ENCODE measurements at regions not wholly inside any gene's neighbourhood (a gene's known extent, or its start where the extent isn't known, plus 50 kb on each side); places are given as distances from the start of the nearest gene placed in this dataset.

DNA sequence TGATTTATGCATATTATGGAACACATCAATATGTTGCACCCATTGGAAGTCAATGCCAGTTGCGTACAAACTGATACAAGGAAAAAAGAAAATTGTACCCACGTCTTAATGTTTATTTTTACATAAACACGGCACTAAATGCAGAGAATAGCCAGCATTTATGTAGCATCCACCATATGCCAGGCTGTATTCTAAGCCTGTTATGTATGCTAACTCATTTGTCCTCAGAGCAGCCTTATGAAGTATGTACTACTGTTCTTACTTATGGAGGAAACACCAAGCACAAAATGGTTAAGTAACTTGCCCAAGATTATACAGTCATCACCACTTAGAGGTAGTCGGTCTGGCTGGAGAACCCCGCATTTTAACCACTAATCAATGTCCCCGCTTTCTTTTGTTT, 837.9 kb upstream of the RBFOX1 start:
- Mint-ChIP-seq H3K36me3 (ENCODE audit: low read depth) (no peaks in the 10 kb centered on the region), H3K4me1 (no peaks in the 10 kb centered on the region), H3K27ac (ENCODE audit: unreplicated experiment) (no peak overlapping the region), H3K9me3 (peaks cover 2% of the 10 kb centered on the region), H3K27me3 (ENCODE audit: low read depth) (peaks cover 14% of the 10 kb centered on the region), H3K4me3 (no peak overlapping the region)
- TF ChIP-seq, protein P1, sequence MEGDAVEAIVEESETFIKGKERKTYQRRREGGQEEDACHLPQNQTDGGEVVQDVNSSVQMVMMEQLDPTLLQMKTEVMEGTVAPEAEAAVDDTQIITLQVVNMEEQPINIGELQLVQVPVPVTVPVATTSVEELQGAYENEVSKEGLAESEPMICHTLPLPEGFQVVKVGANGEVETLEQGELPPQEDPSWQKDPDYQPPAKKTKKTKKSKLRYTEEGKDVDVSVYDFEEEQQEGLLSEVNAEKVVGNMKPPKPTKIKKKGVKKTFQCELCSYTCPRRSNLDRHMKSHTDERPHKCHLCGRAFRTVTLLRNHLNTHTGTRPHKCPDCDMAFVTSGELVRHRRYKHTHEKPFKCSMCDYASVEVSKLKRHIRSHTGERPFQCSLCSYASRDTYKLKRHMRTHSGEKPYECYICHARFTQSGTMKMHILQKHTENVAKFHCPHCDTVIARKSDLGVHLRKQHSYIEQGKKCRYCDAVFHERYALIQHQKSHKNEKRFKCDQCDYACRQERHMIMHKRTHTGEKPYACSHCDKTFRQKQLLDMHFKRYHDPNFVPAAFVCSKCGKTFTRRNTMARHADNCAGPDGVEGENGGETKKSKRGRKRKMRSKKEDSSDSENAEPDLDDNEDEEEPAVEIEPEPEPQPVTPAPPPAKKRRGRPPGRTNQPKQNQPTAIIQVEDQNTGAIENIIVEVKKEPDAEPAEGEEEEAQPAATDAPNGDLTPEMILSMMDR (conservative IDR thresholded peaks at IDR 0.05) = no peak
- no peak for DNase-seq (ENCODE audit: low read depth, low spot score)

DNA sequence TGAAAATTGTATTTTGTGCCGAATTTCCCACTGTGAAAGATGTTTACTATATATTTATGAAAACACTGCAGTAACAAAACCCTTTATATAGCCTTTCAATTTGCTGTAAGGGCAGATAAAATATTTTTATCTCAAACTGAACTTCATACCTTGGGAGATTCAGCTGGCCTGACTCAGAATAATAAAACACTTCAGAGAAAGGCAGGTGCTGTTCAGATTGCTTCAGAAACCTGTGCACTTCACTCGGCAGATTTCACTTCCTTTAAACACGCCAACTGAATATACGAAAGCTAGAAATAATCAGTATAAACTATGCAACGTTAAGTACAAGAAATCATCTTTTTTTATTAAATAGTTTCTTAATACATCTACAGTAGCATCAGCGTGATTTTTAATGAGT, 839.1 kb upstream of the RBFOX1 start:
- Mint-ChIP-seq H3K27me3 (ENCODE audit: low read depth) (peaks cover 16% of the 10 kb centered on the region), H3K27ac (ENCODE audit: unreplicated experiment) (no peak overlapping the region), H3K36me3 (ENCODE audit: low read depth) (no peaks in the 10 kb centered on the region), H3K4me1 (no peaks in the 10 kb centered on the region), H3K4me3 (no peak overlapping the region), H3K9me3 (peaks cover 2% of the 10 kb centered on the region)
- DNase-seq (ENCODE audit: low read depth, low spot score) = no peak
- TF ChIP-seq, protein P1 (conservative IDR thresholded peaks at IDR 0.05) = no peak

DNA sequence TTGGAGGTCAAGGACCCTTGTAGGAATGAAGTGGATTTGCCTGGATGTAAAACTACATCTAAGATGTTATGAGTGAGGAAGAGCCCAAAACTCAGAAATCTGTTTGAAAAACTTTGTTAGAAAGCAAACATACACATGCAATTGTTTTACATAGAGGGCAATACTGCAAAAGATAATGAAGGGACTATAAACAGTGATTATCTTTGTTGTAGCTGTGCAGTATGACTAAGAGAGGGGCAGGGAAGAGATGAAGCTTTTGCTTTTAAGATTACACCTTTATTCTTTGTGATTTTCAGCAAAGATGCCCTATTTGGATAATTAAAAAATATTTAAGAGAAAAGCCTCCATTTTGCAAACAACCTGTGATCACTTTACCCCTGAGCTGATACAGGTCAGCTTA, 839.9 kb upstream of the RBFOX1 start:
- no peak for DNase-seq (ENCODE audit: low read depth, low spot score)
- no peaks in the 10 kb centered on the region for H3K4me1 Mint-ChIP-seq
- peaks cover 2% of the 10 kb centered on the region for H3K9me3 Mint-ChIP-seq
- H3K36me3 Mint-ChIP-seq (ENCODE audit: low read depth) = no peaks in the 10 kb centered on the region
- TF ChIP-seq, protein P1 (conservative IDR thresholded peaks at IDR 0.05) = no peak
- H3K4me3 Mint-ChIP-seq = no peak overlapping the region
- H3K27ac Mint-ChIP-seq (ENCODE audit: unreplicated experiment) = no peak overlapping the region
- H3K27me3 Mint-ChIP-seq (ENCODE audit: low read depth) = peaks cover 18% of the 10 kb centered on the region

DNA sequence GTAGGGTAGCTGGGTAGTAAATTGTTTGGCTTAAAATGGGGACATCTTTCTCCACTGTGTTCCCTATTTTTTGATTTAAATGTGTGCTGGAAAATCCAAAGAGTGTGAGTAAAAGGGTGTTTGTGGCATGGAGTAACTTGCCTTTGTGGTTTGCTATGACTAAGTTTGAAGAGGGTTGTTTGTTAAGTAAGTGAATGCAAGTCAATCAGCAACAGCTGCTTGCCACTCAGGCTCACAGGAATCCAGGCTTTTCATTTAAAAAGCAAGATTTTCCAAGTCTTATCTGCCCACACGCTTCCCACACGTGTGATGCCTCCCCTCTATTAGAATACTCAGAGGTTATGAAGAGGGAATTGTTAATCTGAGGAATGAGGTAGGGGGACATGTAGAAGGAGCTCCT, 847.7 kb upstream of the RBFOX1 start:
- Mint-ChIP-seq H3K36me3 (ENCODE audit: low read depth) (no peaks in the 10 kb centered on the region), H3K4me1 (peaks cover 3% of the 10 kb centered on the region), H3K9me3 (no peaks in the 10 kb centered on the region), H3K27me3 (ENCODE audit: low read depth) (peaks cover 54% of the 10 kb centered on the region), H3K27ac (ENCODE audit: unreplicated experiment) (no peak overlapping the region), H3K4me3 (no peak overlapping the region)
- TF ChIP-seq, protein P1 (conservative IDR thresholded peaks at IDR 0.05) = no peak
- no peak for DNase-seq (ENCODE audit: low read depth, low spot score)

DNA sequence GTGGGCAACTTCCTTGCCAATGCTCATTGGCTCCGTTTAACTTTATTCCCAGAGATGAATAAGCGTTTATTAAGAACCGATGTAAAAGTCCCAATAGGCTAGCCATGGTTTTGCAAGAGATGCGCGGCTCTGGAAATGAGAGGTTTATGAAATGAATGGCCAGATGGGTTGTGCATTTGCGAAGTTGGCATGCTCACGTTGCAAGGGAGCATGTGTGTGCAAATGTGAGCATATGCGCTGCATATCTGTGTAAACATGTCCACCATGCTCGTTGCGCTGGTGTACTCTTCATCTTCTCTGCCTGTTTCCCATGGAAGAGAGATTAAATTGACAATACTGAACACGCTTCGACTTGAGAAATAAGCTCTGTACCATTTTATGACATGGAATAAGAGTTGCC, 848.6 kb upstream of the RBFOX1 start:
- peaks cover 52% of the 10 kb centered on the region for H3K27me3 Mint-ChIP-seq (ENCODE audit: low read depth)
- TF ChIP-seq, protein P1 (conservative IDR thresholded peaks at IDR 0.05) = no peak
- no peaks in the 10 kb centered on the region for H3K36me3 Mint-ChIP-seq (ENCODE audit: low read depth)
- DNase-seq (ENCODE audit: low read depth, low spot score) = no peak
- H3K4me1 Mint-ChIP-seq = peaks cover 3% of the 10 kb centered on the region
- H3K27ac Mint-ChIP-seq (ENCODE audit: unreplicated experiment) = no peak overlapping the region
- no peaks in the 10 kb centered on the region for H3K9me3 Mint-ChIP-seq
- H3K4me3 Mint-ChIP-seq = no peak overlapping the region
